H1 (cell line): ENCODE measurements at regions not wholly inside any gene's neighbourhood (a gene's known extent, or its start where the extent isn't known, plus 50 kb on each side); places are given as distances from the start of the nearest gene placed in this dataset.

Source experiments
- CTCF ChIA-PET: fragments of 300-600 bp; sonication (Branson Sonifier 250); formaldehyde crosslinking; loops from one replicate; lab custom pipeline; 2021; ENCODE audit not compliant: partially characterized antibody; lab: Charles Lee
- POLR2A ChIA-PET: fragments of 300-600 bp; sonication (Branson Sonifier 250); formaldehyde crosslinking; loops from one replicate; lab custom pipeline; 2021; ENCODE audit warnings: inconsistent platforms; ENCODE audit not compliant: partially characterized antibody; lab: Charles Lee
- DNase-seq, 2 experiments: peaks; one replicate each; pipeline versions ENCODE4 v3.0.0 to v3.0.0-alpha.2; 2010 to 2022; ENCODE audit warnings: low spot score in 2 of 2, low read depth in 1 of 2, mixed read lengths in 1 of 2
- FAIRE-seq: peaks from 2 replicates; lab custom pipeline; 2011; peaks lifted over from hg19 to GRCh38; lab: Jason Lieb, UNC
- H2AFZ ChIP-seq: 2 replicates; pipeline ENCODE4 v1.8.1; 2012; ENCODE audit warnings: low read length, inconsistent platforms
- H2AK5ac ChIP-seq: 2 replicates; pipeline ENCODE4 v1.6.1; 2013; ENCODE audit warnings: low read depth, low read length
- H2BK120ac ChIP-seq: replicated peaks from 2 replicates; pipeline ENCODE3; 2013; ENCODE audit warnings: low read depth, low read length, inconsistent platforms
- H2BK12ac ChIP-seq: 2 replicates; pipeline ENCODE4 v1.6.1; 2013; ENCODE audit warnings: low read depth, low read length
- H2BK15ac ChIP-seq: 2 replicates; pipeline ENCODE4 v1.6.1; 2013; ENCODE audit warnings: low read length
- H2BK20ac ChIP-seq: 2 replicates; pipeline ENCODE4 v1.6.1; 2013; ENCODE audit warnings: low read length
- H2BK5ac ChIP-seq: 2 replicates; pipeline ENCODE4 v1.6.1; 2013; ENCODE audit warnings: low read depth, low read length
- H3K14ac ChIP-seq: 2 replicates; pipeline ENCODE4 v1.6.1; 2013; ENCODE audit warnings: inconsistent platforms; ENCODE audit not compliant: insufficient read length
- H3K18ac ChIP-seq: 2 replicates; pipeline ENCODE4 v1.6.1; 2013; ENCODE audit warnings: low read length; ENCODE audit errors: extremely low read depth
- H3K23ac ChIP-seq: 2 replicates; pipeline ENCODE4 v1.6.1; 2013; ENCODE audit warnings: inconsistent platforms; ENCODE audit not compliant: insufficient read length
- H3K23me2 ChIP-seq: 2 replicates; pipeline ENCODE4 v1.6.1; 2013; ENCODE audit warnings: low read depth, low read length
- H3K27ac ChIP-seq: 2 replicates; pipeline ENCODE4 v1.6.1; 2011; ENCODE audit warnings: low read depth, low read length, inconsistent platforms
- H3K27me3 ChIP-seq, 4 experiments: replicated peaks in 1 of 4; 1 replicate in 1 of 4; 2 replicates in 3 of 4; pipeline versions ENCODE4 v1.6.1 to v1.8.1; 2011 to 2013; ENCODE audit warnings: low read length in 3 of 4, mild to moderate bottlenecking in 3 of 4, inconsistent platforms in 2 of 4, mixed read lengths in 2 of 4, moderate library complexity in 1 of 4; ENCODE audit not compliant: control insufficient read depth in 3 of 4, insufficient read depth in 3 of 4; ENCODE audit errors: extremely low read depth in 1 of 4
- H3K36me3 ChIP-seq, 4 experiments: 2 replicates each; pipeline versions ENCODE4 v1.6.1 to v1.8.1; 2011 to 2013; ENCODE audit warnings: mild to moderate bottlenecking in 4 of 4, low read length in 3 of 4, moderate library complexity in 2 of 4, control low read depth in 1 of 4, inconsistent platforms in 1 of 4; ENCODE audit not compliant: insufficient read depth in 4 of 4, control insufficient read depth in 2 of 4
- H3K4ac ChIP-seq: replicated peaks from 2 replicates; pipeline ENCODE3; 2013; ENCODE audit warnings: low read length, low read depth, mixed read lengths, inconsistent platforms; ENCODE audit not compliant: insufficient read length
- H3K4me1 ChIP-seq, 4 experiments: replicated peaks in 1 of 4; 1 replicate in 1 of 4; 2 replicates in 3 of 4; pipeline versions ENCODE4 v1.6.1 to v1.8.1; 2011 to 2013; ENCODE audit warnings: low read length in 3 of 4, inconsistent platforms in 2 of 4, mixed read lengths in 1 of 4; ENCODE audit not compliant: insufficient read depth in 4 of 4, control insufficient read depth in 3 of 4
- H3K4me2 ChIP-seq, 2 experiments: 2 replicates each; pipeline versions ENCODE4 v1.6.1 to v1.8.1; 2011 to 2013; ENCODE audit warnings: low read depth in 2 of 2, low read length in 2 of 2, control low read depth in 1 of 2, inconsistent platforms in 1 of 2, mild to moderate bottlenecking in 1 of 2; ENCODE audit not compliant: insufficient read depth in 1 of 2
- H3K4me3 ChIP-seq, 4 experiments: fragments of 200-600, 300-600 bp in 1 of 4; sonication (generic), shearing (Covaris generic), sonication (Bioruptor Twin) in 1 of 4; 2 replicates each; pipeline versions ENCODE4 v1.5.1 to v1.8.1; 2011 to 2016; ENCODE audit warnings: low read length in 4 of 4, low read depth in 3 of 4, control low read depth in 2 of 4, inconsistent platforms in 2 of 4, mild to moderate bottlenecking in 2 of 4, mixed read lengths in 1 of 4, moderate library complexity in 1 of 4; ENCODE audit not compliant: insufficient read depth in 2 of 4; ENCODE audit errors: extremely low read depth in 1 of 4
- H3K56ac ChIP-seq: replicated peaks from 2 replicates; pipeline ENCODE3; 2013; ENCODE audit warnings: low read depth, mild to moderate bottlenecking, mixed read lengths, low read length, inconsistent platforms; ENCODE audit not compliant: insufficient read length
- H3K79me1 ChIP-seq: 2 replicates; pipeline ENCODE4 v1.6.1; 2013; ENCODE audit warnings: low read depth, low read length, control low read depth
- H3K79me2 ChIP-seq, 2 experiments: 2 replicates each; pipeline versions ENCODE4 v1.6.1 to v1.8.1; 2012 to 2013; ENCODE audit warnings: low read length in 2 of 2, mild to moderate bottlenecking in 2 of 2, inconsistent platforms in 1 of 2; ENCODE audit not compliant: insufficient read depth in 2 of 2, control insufficient read depth in 1 of 2
- H3K9ac ChIP-seq, 4 experiments: replicated peaks in 1 of 4; 1 replicate in 1 of 4; 2 replicates in 3 of 4; pipeline versions ENCODE4 v1.6.1 to v1.8.1; 2011 to 2013; ENCODE audit warnings: low read depth in 3 of 4, low read length in 3 of 4, control low read depth in 2 of 4, mild to moderate bottlenecking in 2 of 4, moderate library complexity in 2 of 4, inconsistent platforms in 1 of 4; ENCODE audit errors: extremely low read depth in 1 of 4
- H3K9me3 ChIP-seq, 2 experiments: 2 replicates each; pipeline versions ENCODE4 v1.6.1 to v1.8.1; 2012 to 2013; ENCODE audit warnings: mild to moderate bottlenecking in 2 of 2, moderate library complexity in 2 of 2, control low read depth in 1 of 2, inconsistent platforms in 1 of 2, low read depth in 1 of 2, low read length in 1 of 2, mixed read lengths in 1 of 2; ENCODE audit not compliant: insufficient read depth in 2 of 2
- H4K20me1 ChIP-seq, 2 experiments: replicated peaks in 1 of 2; 2 replicates each; pipeline versions ENCODE3 to v1.8.1; 2011 to 2013; ENCODE audit warnings: inconsistent platforms in 2 of 2, low read length in 2 of 2, mild to moderate bottlenecking in 1 of 2; ENCODE audit not compliant: insufficient read depth in 2 of 2, control insufficient read depth in 1 of 2
- H4K5ac ChIP-seq: 2 replicates; pipeline ENCODE4 v1.6.1; 2013; ENCODE audit warnings: low read length, low read depth, mixed read lengths, inconsistent platforms; ENCODE audit not compliant: insufficient read length
- H4K8ac ChIP-seq: 2 replicates; pipeline ENCODE4 v1.8.0; 2013; ENCODE audit warnings: mild to moderate bottlenecking, moderate library complexity, low read length, inconsistent platforms; ENCODE audit not compliant: insufficient read depth; ENCODE audit errors: extremely low read depth
- H4K91ac ChIP-seq: replicated peaks from 2 replicates; pipeline ENCODE3; 2013; ENCODE audit warnings: low read length, mixed read lengths, inconsistent platforms; ENCODE audit not compliant: insufficient read length
- FOSL1 ChIP-seq: IDR thresholded peaks from 2 replicates; pipeline ENCODE4 v1.6.1; 2011; ENCODE audit warnings: mild to moderate bottlenecking, low read depth, low read length, moderate library complexity; ENCODE audit not compliant: insufficient read depth
- RBBP5 ChIP-seq: IDR thresholded peaks from 2 replicates; pipeline ENCODE4 v1.7.1; 2012; ENCODE audit warnings: low read depth, mild to moderate bottlenecking, inconsistent platforms, low read length, moderate library complexity, borderline replicate concordance
- SIN3A ChIP-seq, 2 experiments: IDR thresholded peaks in 1 of 2; conservative IDR thresholded peaks in 1 of 2; 2 replicates each; pipeline ENCODE4 v1.6.1; 2011 to 2012; ENCODE audit warnings: low read length in 2 of 2, improper control_type of control experiment in 1 of 2, low read depth in 1 of 2, mild to moderate bottlenecking in 1 of 2
- WGBS, 2 experiments: shearing (Covaris generic) in 1 of 2; methylation state at CpG; one replicate each; pipeline versions ENCODE4 v1.1.6 to v1.1.7; 2013 to 2015; ENCODE audit warnings: low lambda C conversion rate in 2 of 2, mixed read lengths in 2 of 2, inconsistent platforms in 1 of 2, low coverage in 1 of 2, missing lambda C conversion rate in 1 of 2; ENCODE audit not compliant: insufficient replicate concordance in 2 of 2, insufficient coverage in 1 of 2, insufficient read length in 1 of 2; ENCODE audit errors: extremely low coverage in 1 of 2, missing lambda C conversion rate in 1 of 2; 5-methylcytosine and 5-hydroxymethylcytosine counted together

- no peaks in the 10 kb centered on the region; a peak in 1 of 4 replicates for H3K9me3 ChIP-seq
Observed at GRCh38 chr18:78717051-78717765, 262.4 kb upstream of the SALL3 start.

More at GRCh38 chr18:78717051-78717765, 262.4 kb upstream of the SALL3 start:
- TF ChIP-seq RBBP5 (no peak), FOSL1 (no peak), SIN3A (conservative IDR thresholded peaks at IDR 0.05 in 1 of 2, IDR thresholded peaks at IDR 0.05 in 1 of 2; ENCODE audit: low read depth in 1 of 2, low read length in 2 of 2) (no peak)
- Histone ChIP-seq H2AK5ac (no peak overlapping the region), H2AFZ (no peak overlapping the region), H2BK20ac (no peak overlapping the region), H2BK12ac (peak overlapping the region; percentile 77; the same call in 1 of the 2 replicates), H2BK120ac (no peak overlapping the region), H3K27ac (no peak overlapping the region), H3K4me2 (no peak overlapping the region), H3K23ac (no peak overlapping the region), H3K27me3 (peaks cover 0 to 6% (median 0%) of the 10 kb centered on the region in 4 experiments; a peak in 1 of 7 replicates), H3K79me2 (no peaks in the 10 kb centered on the region), H3K14ac (no peak overlapping the region), H4K5ac (no peak overlapping the region), H3K4me3 (no peak overlapping the region), H3K36me3 (no peaks in the 10 kb centered on the region), H3K79me1 (no peaks in the 10 kb centered on the region), H3K23me2 (no peaks in the 10 kb centered on the region), H3K4ac (no peak overlapping the region), H3K4me1 (peaks cover 2 to 16% (median 9%) of the 10 kb centered on the region in 4 experiments), H2BK15ac (peak overlapping the region; percentile 12; the same call in 1 of the 2 replicates), H4K8ac (no peak overlapping the region), H3K9ac (no peak overlapping the region), H4K20me1 (no peaks in the 10 kb centered on the region), H2BK5ac (no peak overlapping the region), H4K91ac (no peak overlapping the region), H3K56ac (no peak overlapping the region), H3K18ac (no peak overlapping the region)
- WGBS, 2 experiments: 93% methylated on average over 24 of the region's 37 CpGs; no CpG with 5 or more reads in 1 of the 2 experiments
- FAIRE-seq (no peak), DNase-seq (no peak)
- CTCF ChIA-PET: no interaction called here
- POLR2A ChIA-PET: no interaction called here
